Calu3 (cell line): ENCODE measurements at regions not wholly inside any gene's neighbourhood (a gene's known extent, or its start where the extent isn't known, plus 50 kb on each side); places are given as distances from the start of the nearest gene placed in this dataset.

ENCODE experiments used
- BruUV-seq: library from RNA; stranded (reverse); fragments of 400-500 nt; replicated peaks from 2 replicates; lab custom pipeline; 2021; lab: Mats Ljungman, UMichigan
- CTCF ChIA-PET: fragments of 300-600 bp; sonication (Branson Sonifier 250); formaldehyde crosslinking; loops from one replicate; lab custom pipeline; 2022; ENCODE audit warnings: antibody characterized with exemption; lab: Charles Lee
- DNase-seq: peaks from one replicate; pipeline ENCODE4 v3.0.0; 2022
- H3K27ac Mint-ChIP-seq: one replicate; pipeline ENCODE4 v1.8.0; 2022; ENCODE audit warnings: mixed read lengths; ENCODE audit not compliant: unreplicated experiment
- H3K27me3 Mint-ChIP-seq: one replicate; pipeline ENCODE4 v1.8.0; 2022; ENCODE audit warnings: mixed read lengths; ENCODE audit not compliant: unreplicated experiment
- H3K36me3 Mint-ChIP-seq: one replicate; pipeline ENCODE4 v1.8.0; 2022; ENCODE audit warnings: mild to moderate bottlenecking, moderate library complexity, mixed read lengths; ENCODE audit not compliant: insufficient read depth, unreplicated experiment
- H3K4me1 Mint-ChIP-seq: one replicate; pipeline ENCODE4 v1.8.0; 2022; ENCODE audit warnings: mild to moderate bottlenecking, low read depth, mixed read lengths; ENCODE audit not compliant: unreplicated experiment
- H3K4me3 Mint-ChIP-seq: one replicate; pipeline ENCODE4 v1.8.0; 2022; ENCODE audit warnings: mild to moderate bottlenecking, low read depth, moderate library complexity, mixed read lengths; ENCODE audit not compliant: unreplicated experiment
- H3K9me3 Mint-ChIP-seq: one replicate; pipeline ENCODE4 v1.8.0; 2022; ENCODE audit warnings: low read depth, mixed read lengths; ENCODE audit not compliant: unreplicated experiment
- CTCF ChIP-seq: fragments of 200-600 bp; IDR thresholded peaks from one replicate; pipeline ENCODE4 v1.8.0; 2022; ENCODE audit warnings: antibody characterized with exemption; ENCODE audit not compliant: unreplicated experiment
- intact Hi-C: fragments of 100-400 bp; cut with micrococcal nuclease; formaldehyde crosslinking; loops from one replicate; pipeline ENCODE4 v1.10.0; 2022; ENCODE audit not compliant: unreplicated experiment

DNA sequence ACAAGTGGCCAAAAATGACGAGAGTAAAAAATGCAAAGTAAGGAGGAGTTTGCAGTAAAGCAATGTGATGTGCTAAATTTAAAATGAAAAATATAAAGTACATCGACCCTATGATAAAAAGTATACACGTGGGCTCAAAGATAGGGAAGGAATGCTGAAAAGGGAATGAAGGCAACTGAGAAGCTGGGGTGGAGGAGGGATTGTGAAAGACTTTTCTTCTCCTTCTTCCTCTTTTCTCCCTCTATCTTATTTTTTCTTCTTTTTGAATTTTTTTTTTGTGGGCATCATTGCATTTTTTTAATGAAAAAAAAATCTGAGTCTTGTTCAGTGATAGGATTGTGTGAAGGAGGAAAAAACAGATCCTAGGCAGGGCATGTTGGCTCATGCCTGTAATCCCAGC, 57.6 kb upstream of the STK17B start:
- Mint-ChIP-seq H3K27me3 (no peaks in the 10 kb centered on the region), H3K4me3 (no peak overlapping the region), H3K27ac (no peak overlapping the region), H3K4me1 (peaks cover 16% of the 10 kb centered on the region), H3K9me3 (peaks cover 3% of the 10 kb centered on the region), H3K36me3 (peaks cover 8% of the 10 kb centered on the region)
- TF ChIP-seq CTCF = no peak
- intact Hi-C loops = no loop called here
- DNase-seq = no peak
- BruUV-seq = no TSS peak
- CTCF ChIA-PET = interaction anchor here (0.8 kb wide), 1 partner anchor 51 kb away, joined by 13 read pairs; no protein-coding TSS in a partner anchor

- no peak overlapping the region for H3K27ac Mint-ChIP-seq
- CTCF ChIA-PET = no interaction called here
- no peak for DNase-seq
Measured at GRCh38 chr2:196230061-196230854, 58.9 kb upstream of the STK17B start.

DNA sequence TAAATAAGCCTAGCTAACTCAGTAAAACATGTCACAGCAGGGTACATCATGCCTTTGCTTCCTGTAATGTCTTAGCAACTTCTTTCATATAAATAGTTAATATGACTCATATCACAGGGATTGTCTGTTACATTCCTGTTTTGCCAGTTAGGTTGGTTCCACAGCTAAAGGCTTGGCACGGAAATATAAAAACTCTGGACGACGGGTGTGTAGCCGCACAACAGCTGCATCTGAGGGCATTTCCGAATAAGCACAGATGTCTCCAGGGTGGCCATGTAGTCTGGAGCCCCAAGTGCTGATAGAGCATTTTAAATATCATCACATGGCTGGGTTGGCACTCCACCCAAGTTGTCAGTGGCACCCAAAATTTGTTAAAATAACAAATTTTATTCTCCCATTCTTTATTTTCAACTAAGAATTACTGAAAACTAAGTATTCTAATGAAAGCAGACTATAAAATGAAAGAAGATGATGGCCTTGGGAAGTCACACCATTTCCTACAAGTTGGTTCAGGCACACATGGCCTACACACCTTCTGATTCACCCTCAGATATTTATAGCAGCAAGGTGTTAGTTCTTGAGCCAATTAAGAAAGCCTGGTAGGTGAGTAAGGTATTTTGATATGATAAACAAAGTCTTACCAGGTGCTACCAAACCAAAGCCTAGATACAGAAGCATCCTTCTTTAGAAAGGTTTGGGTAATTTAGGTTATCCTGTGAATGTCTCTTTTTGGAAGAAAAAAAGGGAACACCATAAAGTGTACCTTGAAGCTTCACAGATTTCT, 61.8 kb upstream of the STK17B start:
- Mint-ChIP-seq H3K27ac (peak overlapping the region; percentile 84), H3K4me3 (peak overlapping the region; percentile 12), H3K36me3 (peaks cover 8% of the 10 kb centered on the region), H3K4me1 (peaks cover 23% of the 10 kb centered on the region), H3K27me3 (no peaks in the 10 kb centered on the region), H3K9me3 (no peaks in the 10 kb centered on the region)
- BruUV-seq = TSS peak; percentile 51
- CTCF ChIA-PET = interaction anchor here (0.6 to 1.9 kb wide), 4 partner anchors 11 to 89 kb away, joined by 3 to 5 read pairs (median 4); no protein-coding TSS in a partner anchor
- peak; percentile 72 for DNase-seq
- no peak for TF ChIP-seq CTCF
- intact Hi-C loops = loop anchor here (1.0 to 5.0 kb wide), 3 partner anchors 36 to 66 kb away; no protein-coding TSS in a partner anchor

More at GRCh38 chr2:196230061-196230854, 58.9 kb upstream of the STK17B start:
- H3K9me3 Mint-ChIP-seq = no peaks in the 10 kb centered on the region
- no TSS peak for BruUV-seq
- intact Hi-C loops = loop anchor here (5.0 kb wide), 1 partner anchor 63 kb away; no protein-coding TSS in a partner anchor
- H3K27me3 Mint-ChIP-seq = no peaks in the 10 kb centered on the region
- TF ChIP-seq CTCF = no peak
- peaks cover 20% of the 10 kb centered on the region for H3K4me1 Mint-ChIP-seq
- peaks cover 8% of the 10 kb centered on the region for H3K36me3 Mint-ChIP-seq
- H3K4me3 Mint-ChIP-seq = no peak overlapping the region

GRCh38 chr2:196233805-196234475, 62.6 kb upstream of the STK17B start:
- Mint-ChIP-seq H3K36me3 (peaks cover 8% of the 10 kb centered on the region), H3K4me1 (peaks cover 23% of the 10 kb centered on the region), H3K27ac (peak overlapping the region; percentile 84), H3K9me3 (no peaks in the 10 kb centered on the region), H3K27me3 (no peaks in the 10 kb centered on the region), H3K4me3 (no peak overlapping the region)
- BruUV-seq = no TSS peak
- no peak for TF ChIP-seq CTCF
- intact Hi-C loops = loop anchor here (1.0 to 5.0 kb wide), 3 partner anchors 35 to 67 kb away; no protein-coding TSS in a partner anchor
- CTCF ChIA-PET = interaction anchor here (1.1 to 1.9 kb wide), 2 partner anchors 10 to 42 kb away, joined by 3 to 4 read pairs; no protein-coding TSS in a partner anchor
- DNase-seq = no peak
